Tibial artery (tissue), 4 donors: ENCODE measurements at regions not wholly inside any gene's neighbourhood (a gene's known extent, or its start where the extent isn't known, plus 50 kb on each side); places are given as distances from the start of the nearest gene placed in this dataset.

ENCODE experiments used
- DNase-seq, 2 donors: peaks; one replicate each; pipeline ENCODE4 v3.0.0-alpha.2; 2019
- H3K27ac ChIP-seq, 2 donors: fragments of 200-600 bp; sonication (generic) in 1 of 2; 1 replicate in 1 of 2; 2 replicates in 1 of 2; pipeline ENCODE4 v1.5.1; 2018 to 2019; ENCODE audit warnings: mild to moderate bottlenecking in 1 of 2
- H3K27me3 ChIP-seq, 2 donors: fragments of 200-600 bp; sonication (generic) in 1 of 2; one replicate each; pipeline versions ENCODE4 v1.5.1 to v1.6.0; 2016 to 2019
- H3K36me3 ChIP-seq, 3 donors: fragments of 200-600 bp; sonication (generic) in 2 of 3; one replicate each; pipeline ENCODE4 v1.5.1; 2016 to 2019; ENCODE audit warnings: mild to moderate bottlenecking in 2 of 3
- H3K4me1 ChIP-seq, 4 donors: fragments of 200-600 bp; sonication (generic) in 2 of 4; 1 replicate in 3 of 4; 2 replicates in 1 of 4; pipeline ENCODE4 v1.5.1; 2016 to 2019
- H3K4me3 ChIP-seq, 2 donors: fragments of 200-600 bp; sonication (generic) in 1 of 2; 1 replicate in 1 of 2; 2 replicates in 1 of 2; pipeline ENCODE4 v1.5.1; 2018 to 2019; ENCODE audit warnings: mild to moderate bottlenecking in 2 of 2
- H3K9me3 ChIP-seq, 3 donors: fragments of 200-600 bp; sonication (generic) in 1 of 3; one replicate each; pipeline ENCODE4 v1.5.1; 2016 to 2019
- CTCF ChIP-seq, 2 experiments: fragments of 200-600 bp in 1 of 2; fragments of 450-650 bp in 1 of 2; IDR thresholded peaks; one replicate each; pipeline ENCODE4 v1.5.1; 2017 to 2019; ENCODE audit warnings: antibody characterized with exemption in 2 of 2, mild to moderate bottlenecking in 1 of 2, moderate library complexity in 1 of 2
- intact Hi-C: fragments of 100-400 bp; cut with DNase I; formaldehyde crosslinking; loops from one replicate; pipeline ENCODE4 v1.15.0; 2023; ENCODE audit warnings: low total_unique reads

GRCh38 chr10:120705309-120705708 lies 145.9 kb upstream of the WDR11 start:
- Histone ChIP-seq H3K4me1 (no peaks in the 10 kb centered on the region), H3K4me3 (no peak overlapping the region), H3K27ac (no peak overlapping the region), H3K9me3 (no peaks in the 10 kb centered on the region), H3K27me3 (no peaks in the 10 kb centered on the region), H3K36me3 (no peaks in the 10 kb centered on the region)
- TF ChIP-seq CTCF (IDR thresholded peaks at IDR 0.05), result no peak
- no peak for DNase-seq
- intact Hi-C loops, result no loop called here

GRCh38 chr10:120710076-120710475 lies 141.1 kb upstream of the WDR11 start:
- Histone ChIP-seq H3K9me3 (no peaks in the 10 kb centered on the region), H3K27me3 (no peaks in the 10 kb centered on the region), H3K4me3 (no peak overlapping the region), H3K27ac (no peak overlapping the region), H3K36me3 (no peaks in the 10 kb centered on the region), H3K4me1 (no peaks in the 10 kb centered on the region)
- no peak for DNase-seq
- intact Hi-C loops, result no loop called here
- TF ChIP-seq CTCF (IDR thresholded peaks at IDR 0.05), result no peak

- TF ChIP-seq CTCF (IDR thresholded peaks at IDR 0.05), result no peak
- H3K36me3 ChIP-seq, result no peaks in the 10 kb centered on the region
- no peaks in the 10 kb centered on the region for H3K4me1 ChIP-seq
Observed at GRCh38 chr10:120711860-120712259, 139.3 kb upstream of the WDR11 start.

GRCh38 chr10:120713573-120714205 lies 137.5 kb upstream of the WDR11 start:
- no peaks in the 10 kb centered on the region for H3K27me3 ChIP-seq
- no peak overlapping the region for H3K27ac ChIP-seq
- no peak for TF ChIP-seq CTCF (IDR thresholded peaks at IDR 0.05)
- DNase-seq, result no peak
- intact Hi-C loops, result no loop called here
- no peak overlapping the region for H3K4me3 ChIP-seq
- H3K4me1 ChIP-seq, result no peaks in the 10 kb centered on the region
- no peaks in the 10 kb centered on the region for H3K36me3 ChIP-seq
- H3K9me3 ChIP-seq, result no peaks in the 10 kb centered on the region

More at GRCh38 chr10:120711860-120712259, 139.3 kb upstream of the WDR11 start:
- intact Hi-C loops, result no loop called here
- H3K4me3 ChIP-seq, result no peak overlapping the region
- H3K27me3 ChIP-seq, result no peaks in the 10 kb centered on the region
- DNase-seq, result no peak
- no peak overlapping the region for H3K27ac ChIP-seq
- H3K9me3 ChIP-seq, result no peaks in the 10 kb centered on the region

- no peak for DNase-seq
- no peaks in the 10 kb centered on the region for H3K27me3 ChIP-seq
- no peak overlapping the region for H3K27ac ChIP-seq
- no peak for TF ChIP-seq CTCF (IDR thresholded peaks at IDR 0.05)
- intact Hi-C loops, result no loop called here
- H3K4me3 ChIP-seq, result no peak overlapping the region
- H3K36me3 ChIP-seq, result no peaks in the 10 kb centered on the region
- no peaks in the 10 kb centered on the region for H3K9me3 ChIP-seq
- no peaks in the 10 kb centered on the region for H3K4me1 ChIP-seq
Observed at GRCh38 chr10:120715171-120715570, 136.0 kb upstream of the WDR11 start.

GRCh38 chr10:120719333-120719732 lies 131.8 kb upstream of the WDR11 start:
- Histone ChIP-seq H3K36me3 (no peaks in the 10 kb centered on the region), H3K4me3 (no peak overlapping the region), H3K27me3 (no peaks in the 10 kb centered on the region), H3K27ac (no peak overlapping the region), H3K4me1 (no peaks in the 10 kb centered on the region), H3K9me3 (no peaks in the 10 kb centered on the region)
- no peak for DNase-seq
- intact Hi-C loops, result no loop called here
- no peak for TF ChIP-seq CTCF (IDR thresholded peaks at IDR 0.05)
